G401 (cell line): ENCODE measurements at regions not wholly inside any gene's neighbourhood (a gene's known extent, or its start where the extent isn't known, plus 50 kb on each side); places are given as distances from the start of the nearest gene placed in this dataset.

Source experiments
- DNase-seq: peaks from one replicate; pipeline ENCODE4 v3.0.0-alpha.2; 2015; ENCODE audit warnings: low spot score
- in situ Hi-C: cut with HindIII; loops from 2 replicates; pipeline ENCODE4 v1.10.0; 2016; ENCODE audit warnings: low sequenced_read_pairs, mixed read lengths

DNA sequence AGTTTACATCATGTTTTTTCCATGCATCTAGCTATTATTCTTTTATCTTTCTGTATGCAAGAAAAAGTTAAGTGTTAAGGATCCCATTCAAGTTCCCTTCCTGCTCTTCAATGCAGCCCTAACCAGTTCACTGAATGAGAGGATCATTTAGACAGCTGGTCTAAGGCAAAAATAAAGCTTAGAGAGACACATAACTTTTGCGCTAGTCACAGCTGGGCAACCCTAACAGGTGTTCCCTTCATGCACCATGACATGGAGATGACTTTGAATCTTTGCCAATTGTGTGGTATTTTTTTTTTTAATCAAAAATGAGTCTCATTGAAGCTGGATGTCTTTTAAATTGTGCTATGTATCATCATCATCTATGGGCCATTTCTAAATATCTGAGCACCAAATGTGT, 393.8 kb upstream of the CYRIA start:
- in situ Hi-C loops, result no loop called here
- DNase-seq, result no peak

DNA sequence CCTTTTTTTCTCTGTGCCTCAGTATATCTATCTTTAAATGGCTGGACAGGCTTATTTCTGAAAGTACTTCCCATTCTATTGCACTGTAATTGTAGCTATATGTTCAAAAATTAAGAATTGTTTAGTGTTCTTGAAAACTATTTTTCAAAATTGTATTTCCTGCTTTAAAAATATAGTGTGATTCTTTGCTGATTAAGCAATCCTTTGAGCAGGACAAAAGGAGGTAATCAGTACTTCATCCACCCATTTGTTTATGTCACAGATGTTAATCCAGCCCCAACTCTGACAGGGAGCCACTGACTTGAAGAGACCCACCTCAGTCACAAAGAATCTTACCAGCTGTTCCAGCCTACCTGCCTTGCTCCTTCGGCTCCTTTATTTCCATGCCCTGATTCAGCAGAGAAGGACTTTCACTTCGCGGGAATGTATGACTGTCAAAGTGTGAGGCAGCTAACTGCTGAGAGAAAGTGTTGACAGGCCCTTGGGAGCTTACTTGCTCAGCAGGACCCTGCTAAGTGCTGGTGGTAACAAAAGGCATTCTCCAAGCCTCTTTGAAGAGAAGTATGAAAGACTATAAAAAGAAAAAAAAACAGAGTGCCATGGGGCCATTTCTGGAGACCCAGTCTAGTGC, 393.3 kb upstream of the CYRIA start:
- in situ Hi-C loops, result no loop called here
- no peak for DNase-seq

- in situ Hi-C loops, result no loop called here
- DNase-seq, result no peak
Observed at GRCh38 chr2:17057109-17058017, 391.7 kb upstream of the CYRIA start.

DNA sequence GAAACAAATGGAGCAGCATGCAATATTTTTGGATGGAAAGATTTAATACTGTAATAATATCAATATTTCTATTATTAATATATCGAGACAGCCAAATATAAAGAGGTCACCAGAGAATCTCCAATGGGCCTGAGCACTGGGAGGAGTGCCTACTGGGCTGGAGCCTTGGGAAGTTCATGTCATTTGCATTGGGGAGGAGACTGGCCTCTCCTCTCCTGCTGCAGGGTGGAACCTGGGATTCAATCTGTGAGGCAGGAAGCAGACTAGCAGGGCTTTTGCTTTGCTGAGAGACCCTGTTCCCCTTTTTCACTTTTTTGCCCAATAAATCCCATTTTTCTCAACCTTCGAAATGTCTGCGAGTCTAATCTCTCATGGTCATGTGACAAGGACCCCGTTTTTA, 390.6 kb upstream of the CYRIA start:
- no peak for DNase-seq
- in situ Hi-C loops, result no loop called here

GRCh38 chr2:17052001-17052400, 386.4 kb upstream of the CYRIA start:
- DNase-seq, result no peak
- in situ Hi-C loops, result no loop called here

DNA sequence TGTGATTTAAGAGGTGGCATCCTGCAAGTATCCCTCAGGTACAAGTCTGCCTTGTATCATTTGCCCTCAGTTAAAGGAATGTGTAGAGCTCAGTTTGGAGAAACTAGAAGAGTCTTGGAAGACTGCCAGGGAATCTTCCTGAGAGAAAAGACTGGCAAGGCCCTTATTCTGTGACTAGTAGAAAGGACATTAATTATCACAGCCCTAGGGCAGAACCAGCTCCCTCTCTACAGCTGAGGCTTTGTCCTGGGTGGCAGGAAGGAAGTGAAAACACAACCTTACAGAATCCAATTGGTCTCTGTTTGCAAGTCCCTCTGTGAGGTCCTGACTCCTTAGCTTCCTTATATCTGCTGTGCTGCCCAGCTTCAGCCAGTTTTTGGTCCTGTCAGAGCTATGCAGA, 385.9 kb upstream of the CYRIA start:
- DNase-seq, result peak; percentile 9
- in situ Hi-C loops, result no loop called here

DNA sequence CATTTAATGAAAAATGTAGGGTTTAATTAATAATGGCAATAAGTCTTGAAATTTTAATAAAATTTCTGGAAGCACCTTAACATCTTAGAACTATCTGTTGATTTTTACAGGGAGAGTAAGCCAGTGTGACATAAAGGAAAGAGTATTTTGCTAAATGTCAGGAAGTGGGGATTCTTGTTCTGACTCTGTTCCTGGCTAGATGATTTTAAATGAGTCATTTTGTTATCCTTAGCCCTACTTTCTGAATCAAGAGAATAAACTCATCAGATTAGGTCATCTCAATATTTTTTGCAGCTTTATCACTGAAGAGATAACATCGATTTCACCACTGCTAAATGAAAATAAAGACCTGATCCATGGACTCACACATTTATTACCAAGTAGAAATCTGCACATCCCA, 377.5 kb upstream of the CYRIA start:
- in situ Hi-C loops, result no loop called here
- DNase-seq, result no peak

DNA sequence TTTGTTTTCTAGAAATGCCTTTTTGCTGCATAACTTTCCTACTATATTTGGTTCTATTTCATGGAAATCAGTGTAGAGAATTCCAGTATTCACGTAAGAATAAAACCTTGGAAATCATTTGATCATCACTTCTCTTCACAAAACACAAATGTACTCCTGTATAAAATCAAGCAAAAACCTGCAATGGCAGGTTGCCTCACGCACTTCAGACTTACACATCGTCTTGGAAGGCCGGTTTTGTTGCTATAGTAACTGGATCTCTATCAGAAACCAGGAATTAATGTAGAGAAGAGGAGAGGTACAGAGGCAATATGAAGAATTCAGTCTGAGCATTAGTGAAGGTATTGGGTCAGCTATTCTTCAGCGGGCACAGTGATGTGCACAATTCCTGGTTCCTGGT, 370.7 kb upstream of the CYRIA start:
- no peak for DNase-seq
- in situ Hi-C loops, result no loop called here

DNA sequence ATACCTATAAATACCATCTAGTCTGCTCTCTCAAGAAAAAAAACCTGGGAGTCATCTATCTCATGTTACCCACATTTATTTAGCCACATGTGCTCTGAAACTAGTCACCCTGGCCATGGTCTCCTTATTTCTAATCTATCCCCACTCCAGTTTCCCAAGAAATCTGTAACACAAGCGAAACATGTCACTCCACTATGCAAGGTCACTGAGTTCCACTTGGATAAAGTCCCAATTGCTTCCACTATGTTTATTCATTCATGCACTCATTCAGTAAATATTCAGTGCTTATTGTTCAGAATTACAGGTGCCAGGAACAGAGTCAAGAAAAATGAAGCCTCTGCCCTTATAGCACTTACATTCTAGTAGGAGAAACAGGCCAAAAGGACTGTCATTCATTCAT, 369.4 kb upstream of the CYRIA start:
- in situ Hi-C loops, result no loop called here

GRCh38 chr2:17030047-17030446, 364.4 kb upstream of the CYRIA start:
- no peak for DNase-seq
- in situ Hi-C loops, result no loop called here

More for the DNA sequence above, 369.4 kb upstream of the CYRIA start:
- DNase-seq, result no peak

- DNase-seq, result no peak
- in situ Hi-C loops, result no loop called here
Observed at GRCh38 chr2:17012297-17012696, 346.7 kb upstream of the CYRIA start.

GRCh38 chr2:17010104-17010503, 344.5 kb upstream of the CYRIA start:
- no peak for DNase-seq
- in situ Hi-C loops, result no loop called here

DNA sequence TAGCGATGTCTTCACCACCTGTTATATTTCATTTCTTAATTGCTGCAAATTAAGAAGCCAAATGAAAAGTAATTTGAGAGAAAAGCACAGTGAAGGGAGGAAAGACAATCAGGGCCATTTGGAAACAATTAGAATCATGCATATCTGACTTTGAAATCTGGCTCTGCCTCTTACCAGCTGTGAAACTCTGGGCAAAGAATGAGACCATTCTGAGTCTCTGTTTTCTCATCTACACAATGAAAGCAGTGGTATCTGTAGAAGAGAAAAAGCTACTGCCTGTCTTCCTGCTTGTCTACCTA, 334.5 kb upstream of the CYRIA start:
- DNase-seq, result no peak
- in situ Hi-C loops, result no loop called here

GRCh38 chr2:16999347-17000183, 333.9 kb upstream of the CYRIA start:
- in situ Hi-C loops, result no loop called here
- DNase-seq, result no peak

GRCh38 chr2:16978301-16978700, 312.7 kb upstream of the CYRIA start:
- no peak for DNase-seq
- in situ Hi-C loops, result no loop called here

DNA sequence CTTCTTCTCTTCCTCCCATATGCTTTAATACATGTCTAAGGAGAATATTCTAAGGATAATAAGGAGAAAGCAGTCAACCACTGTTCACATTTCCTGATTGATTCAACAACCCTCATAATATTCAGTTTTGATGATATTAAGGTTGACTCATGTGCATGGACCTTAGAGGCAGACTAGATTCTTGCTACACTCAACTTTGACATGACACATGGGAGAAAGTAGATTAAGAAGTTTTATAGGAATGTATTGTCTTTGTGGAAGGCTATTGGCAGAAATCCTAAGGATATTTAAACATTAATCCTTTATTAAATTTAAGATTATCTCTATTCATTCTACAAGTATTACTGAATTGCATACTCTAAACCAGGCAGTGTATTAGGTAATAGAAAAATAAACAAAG, 309.1 kb upstream of the CYRIA start:
- in situ Hi-C loops, result no loop called here
- DNase-seq, result no peak

GRCh38 chr2:16973586-16974286, 308.1 kb upstream of the CYRIA start:
- in situ Hi-C loops, result no loop called here
- no peak for DNase-seq

DNA sequence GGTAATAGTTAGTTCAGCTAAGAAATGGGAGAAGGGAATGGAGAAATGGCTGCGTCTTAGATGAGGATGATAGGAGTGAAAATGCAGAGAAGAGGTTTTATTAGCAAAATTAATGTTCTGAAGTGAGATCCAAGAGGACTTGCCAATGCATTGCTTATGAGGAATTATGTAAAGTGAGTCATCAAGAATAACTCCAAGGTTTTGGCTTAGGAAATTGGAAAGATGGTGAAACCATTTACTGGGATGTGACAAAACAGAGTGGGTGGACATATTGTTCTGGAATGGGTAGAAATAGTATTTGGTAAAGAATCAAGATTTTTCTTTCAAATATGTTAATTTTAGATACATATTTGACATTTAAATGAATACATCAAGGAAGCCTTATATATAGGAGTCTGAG, 306.6 kb upstream of the CYRIA start:
- in situ Hi-C loops, result no loop called here
- DNase-seq, result no peak

DNA sequence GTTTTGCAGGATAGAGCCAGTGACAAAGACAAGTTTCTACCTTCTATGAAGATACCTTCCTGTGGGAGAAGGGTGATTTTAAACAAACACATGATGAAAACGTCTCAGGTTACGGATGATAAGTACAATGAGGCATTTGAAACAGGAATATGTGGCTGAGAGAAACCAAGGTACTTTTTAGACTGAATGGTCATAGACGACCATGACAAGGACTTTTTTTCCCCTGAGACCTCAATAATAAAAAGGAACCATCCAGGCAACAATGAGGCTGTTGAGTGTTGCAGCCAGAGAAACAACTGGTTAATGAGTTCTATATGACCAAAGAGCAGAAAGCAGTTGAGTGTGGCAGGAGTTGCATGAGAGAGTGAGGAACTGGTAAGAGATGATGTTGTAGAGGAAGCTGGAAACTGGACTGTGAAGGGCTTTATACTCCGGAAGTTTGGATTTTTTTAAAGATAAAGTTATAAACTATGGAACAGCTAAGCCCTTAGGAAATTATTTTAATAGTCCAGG, 306.1 kb upstream of the CYRIA start:
- DNase-seq, result no peak
- in situ Hi-C loops, result no loop called here
